H9 (cell line): ENCODE measurements at regions not wholly inside any gene's neighbourhood (a gene's known extent, or its start where the extent isn't known, plus 50 kb on each side); places are given as distances from the start of the nearest gene placed in this dataset.

Source experiments
- DNase-seq: peaks from one replicate; pipeline ENCODE4 v3.0.0-alpha.2; 2017
- H2AFZ ChIP-seq: one replicate; pipeline ENCODE4 v1.6.1; 2013; ENCODE audit warnings: mild to moderate bottlenecking, low read length, control low read depth, moderate library complexity
- H2AK5ac ChIP-seq: 2 replicates; pipeline ENCODE4 v1.6.1; 2013; ENCODE audit warnings: low read length, control low read depth, mixed read lengths; ENCODE audit not compliant: insufficient read length
- H2BK120ac ChIP-seq: one replicate; pipeline ENCODE4 v1.6.1; 2013; ENCODE audit warnings: low read depth, mild to moderate bottlenecking, low read length, control low read depth, inconsistent platforms; ENCODE audit not compliant: poor library complexity, severe bottlenecking
- H2BK12ac ChIP-seq: 2 replicates; pipeline ENCODE4 v1.6.1; 2013; ENCODE audit warnings: low read length, control low read depth, mixed read lengths, low read depth; ENCODE audit not compliant: insufficient read length
- H2BK15ac ChIP-seq: 2 replicates; pipeline ENCODE4 v1.6.1; 2013; ENCODE audit warnings: low read depth, low read length, control low read depth
- H2BK20ac ChIP-seq: one replicate; pipeline ENCODE4 v1.6.1; 2013; ENCODE audit warnings: low read depth, mild to moderate bottlenecking, low read length, control low read depth, inconsistent platforms; ENCODE audit not compliant: poor library complexity, severe bottlenecking
- H2BK5ac ChIP-seq: 2 replicates; pipeline ENCODE4 v1.6.1; 2013; ENCODE audit warnings: low read length, control low read depth, mixed read lengths; ENCODE audit not compliant: insufficient read length
- H3K14ac ChIP-seq: 2 replicates; pipeline ENCODE4 v1.6.1; 2013; ENCODE audit warnings: low read length, control low read depth; ENCODE audit not compliant: insufficient read depth
- H3K18ac ChIP-seq: 2 replicates; pipeline ENCODE4 v1.6.1; 2013; ENCODE audit warnings: low read depth, mild to moderate bottlenecking, mixed read lengths, low read length, control low read depth; ENCODE audit not compliant: insufficient read length
- H3K23ac ChIP-seq: 2 replicates; pipeline ENCODE4 v1.6.1; 2013; ENCODE audit warnings: low read length, control low read depth, mixed read lengths, low read depth; ENCODE audit not compliant: insufficient read length
- H3K23me2 ChIP-seq: 2 replicates; pipeline ENCODE4 v1.6.1; 2013; ENCODE audit warnings: low read depth, mild to moderate bottlenecking, mixed read lengths, low read length, control low read depth; ENCODE audit not compliant: insufficient read length, poor library complexity, severe bottlenecking
- H3K27ac ChIP-seq: 2 replicates; pipeline ENCODE4 v1.5.1; 2013; ENCODE audit warnings: low read length, control low read depth, mixed read lengths, low read depth; ENCODE audit not compliant: insufficient read length
- H3K27me3 ChIP-seq: 2 replicates; pipeline ENCODE4 v1.6.1; 2013; ENCODE audit warnings: low read length, control low read depth, inconsistent platforms; ENCODE audit not compliant: insufficient read depth
- H3K4ac ChIP-seq: 2 replicates; pipeline ENCODE4 v1.6.1; 2013; ENCODE audit warnings: low read depth, mild to moderate bottlenecking, control low read depth, inconsistent platforms, low read length, moderate library complexity
- H3K4me1 ChIP-seq: 2 replicates; pipeline ENCODE4 v1.6.1; 2013; ENCODE audit warnings: low read length, control low read depth, inconsistent platforms; ENCODE audit not compliant: insufficient read depth
- H3K4me2 ChIP-seq: 2 replicates; pipeline ENCODE4 v1.6.1; 2013; ENCODE audit warnings: low read length, control low read depth, mixed read lengths; ENCODE audit not compliant: insufficient read length, insufficient read depth
- H3K56ac ChIP-seq: 2 replicates; pipeline ENCODE4 v1.6.1; 2013; ENCODE audit warnings: low read depth, mild to moderate bottlenecking, mixed read lengths, low read length, control low read depth; ENCODE audit not compliant: insufficient read length
- H3K79me1 ChIP-seq: 2 replicates; pipeline ENCODE4 v1.6.1; 2013; ENCODE audit warnings: low read depth, mild to moderate bottlenecking, moderate library complexity, low read length, control low read depth, inconsistent platforms; ENCODE audit not compliant: insufficient read depth, poor library complexity, severe bottlenecking
- H3K79me2 ChIP-seq: 2 replicates; pipeline ENCODE4 v1.6.1; 2013; ENCODE audit warnings: low read length, control low read depth, inconsistent platforms; ENCODE audit not compliant: insufficient read depth
- H3K9ac ChIP-seq: 2 replicates; pipeline ENCODE4 v1.6.1; 2013; ENCODE audit warnings: low read length, control low read depth, mixed read lengths; ENCODE audit not compliant: insufficient read length; ENCODE audit errors: extremely low read depth
- H3K9me3 ChIP-seq: one replicate; pipeline ENCODE4 v1.6.1; 2013; ENCODE audit warnings: low read depth, low read length, inconsistent platforms; ENCODE audit not compliant: control insufficient read depth
- H3T11ph ChIP-seq: one replicate; pipeline ENCODE4 v1.6.1; 2013; ENCODE audit warnings: mild to moderate bottlenecking, low read length, control low read depth, inconsistent platforms
- H4K20me1 ChIP-seq: one replicate; pipeline ENCODE4 v1.6.1; 2013; ENCODE audit not compliant: control insufficient read depth, insufficient read length, insufficient read depth
- H4K5ac ChIP-seq: 2 replicates; pipeline ENCODE4 v1.6.1; 2013; ENCODE audit warnings: low read depth, mild to moderate bottlenecking, mixed read lengths, low read length, control low read depth; ENCODE audit not compliant: insufficient read length
- H4K8ac ChIP-seq: replicated peaks from 2 replicates; pipeline ENCODE4 v1.6.1; 2013; ENCODE audit warnings: low read length, control low read depth, mixed read lengths, low read depth; ENCODE audit not compliant: insufficient read length
- H4K91ac ChIP-seq: 2 replicates; pipeline ENCODE4 v1.6.1; 2013; ENCODE audit warnings: low read depth, mild to moderate bottlenecking, moderate library complexity, mixed read lengths, low read length, control low read depth; ENCODE audit not compliant: insufficient read length
- H3K27ac Mint-ChIP-seq, 3 experiments: 2 replicates in 2 of 3; 3 replicates in 1 of 3; pipeline ENCODE4 v1.8.0; 2020 to 2021; ENCODE audit warnings: mixed read lengths in 3 of 3, mild to moderate bottlenecking in 1 of 3, moderate library complexity in 1 of 3
- H3K27me3 Mint-ChIP-seq: 2 replicates; pipeline ENCODE4 v1.8.0; 2021; ENCODE audit warnings: low read depth, mild to moderate bottlenecking, moderate library complexity, mixed read lengths
- H3K36me3 Mint-ChIP-seq, 3 experiments: 2 replicates in 2 of 3; 3 replicates in 1 of 3; pipeline ENCODE4 v1.8.0; 2020 to 2021; ENCODE audit warnings: low read depth in 3 of 3, mixed read lengths in 3 of 3; ENCODE audit not compliant: insufficient read depth in 1 of 3
- H3K4me1 Mint-ChIP-seq, 2 experiments: 2 replicates each; pipeline ENCODE4 v1.8.0; 2020; ENCODE audit warnings: mixed read lengths in 2 of 2
- H3K4me3 Mint-ChIP-seq, 2 experiments: 2 replicates in 1 of 2; 3 replicates in 1 of 2; pipeline ENCODE4 v1.8.0; 2020 to 2021; ENCODE audit warnings: mild to moderate bottlenecking in 2 of 2, mixed read lengths in 2 of 2, moderate library complexity in 1 of 2
- H3K9me3 Mint-ChIP-seq, 2 experiments: 2 replicates in 1 of 2; 3 replicates in 1 of 2; pipeline ENCODE4 v1.8.0; 2020; ENCODE audit warnings: mild to moderate bottlenecking in 2 of 2, mixed read lengths in 2 of 2, moderate library complexity in 1 of 2
- whole genome bisulfite sequencing: extraction: QIAGEN DNeasy Blood & Tissue Kit; methylation state at CpG from one replicate; pipeline ENCODE4 v1.1.7; 2013; ENCODE audit warnings: missing lambda C conversion rate, low lambda C conversion rate, mixed read lengths; ENCODE audit not compliant: insufficient read length; ENCODE audit errors: extremely low coverage; 5-methylcytosine and 5-hydroxymethylcytosine counted together
- TF ChIP-seq, protein P1 (sequence below): fragments of 200-600 bp; sonication (generic); conservative IDR thresholded peaks from 3 replicates; pipeline ENCODE4 v1.8.0; 2021; ENCODE audit warnings: antibody characterized with exemption, mild to moderate bottlenecking

DNA sequence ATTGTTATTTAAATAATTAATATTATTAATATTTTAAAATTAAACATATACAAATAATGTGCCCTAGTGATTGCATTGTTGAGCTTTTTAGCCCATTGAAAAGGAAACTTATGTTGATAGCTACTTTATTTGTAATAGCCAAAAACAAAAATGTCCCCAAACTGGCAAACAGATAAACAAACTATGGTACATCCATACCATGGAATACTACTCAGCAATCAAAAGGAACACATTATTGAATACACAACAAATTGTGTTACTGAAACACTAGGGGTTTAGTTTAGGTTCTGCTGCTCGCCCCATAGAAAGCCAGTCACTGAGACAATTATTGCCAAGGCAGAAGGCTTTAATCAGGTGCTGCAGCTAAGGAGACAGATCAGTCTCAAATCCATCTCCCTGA lies 239.7 kb upstream of the KITLG start:
- Histone ChIP-seq H4K8ac (no peak overlapping the region), H3K56ac (no peak overlapping the region), H3K14ac (no peak overlapping the region), H3K79me1 (no peaks in the 10 kb centered on the region), H3K23me2 (no peaks in the 10 kb centered on the region), H3K18ac (no peak overlapping the region), H4K91ac (no peak overlapping the region), H3T11ph (no peak overlapping the region), H3K27ac (no peak overlapping the region), H2AK5ac (no peak overlapping the region), H3K4ac (no peak overlapping the region), H3K9ac (no peak overlapping the region), H2AFZ (no peak overlapping the region), H4K20me1 (no peaks in the 10 kb centered on the region), H3K79me2 (no peaks in the 10 kb centered on the region), H2BK20ac (no peak overlapping the region), H2BK5ac (no peak overlapping the region), H2BK12ac (no peak overlapping the region), H3K4me1 (no peaks in the 10 kb centered on the region), H3K27me3 (no peaks in the 10 kb centered on the region), H4K5ac (no peak overlapping the region), H3K9me3 (no peaks in the 10 kb centered on the region), H3K23ac (no peak overlapping the region), H2BK15ac (no peak overlapping the region), H3K4me2 (no peak overlapping the region), H2BK120ac (no peak overlapping the region)
- Mint-ChIP-seq H3K27me3 (no peaks in the 10 kb centered on the region), H3K9me3 (peaks cover 3 to 4% of the 10 kb centered on the region in 2 experiments), H3K27ac (no peak overlapping the region), H3K36me3 (0 out of 7 replicates have a peak, but pooled peaks cover 0 to 5% (median 0%) of the 10 kb centered on the region in 3 experiments), H3K4me3 (no peak overlapping the region), H3K4me1 (0 out of 4 replicates have a peak, but pooled peaks cover 0 to 3% of the 10 kb centered on the region in 2 experiments)
- WGBS: no CpG with 5 or more reads among the region's 1 CpG
- no peak for DNase-seq
- TF ChIP-seq, protein P1, sequence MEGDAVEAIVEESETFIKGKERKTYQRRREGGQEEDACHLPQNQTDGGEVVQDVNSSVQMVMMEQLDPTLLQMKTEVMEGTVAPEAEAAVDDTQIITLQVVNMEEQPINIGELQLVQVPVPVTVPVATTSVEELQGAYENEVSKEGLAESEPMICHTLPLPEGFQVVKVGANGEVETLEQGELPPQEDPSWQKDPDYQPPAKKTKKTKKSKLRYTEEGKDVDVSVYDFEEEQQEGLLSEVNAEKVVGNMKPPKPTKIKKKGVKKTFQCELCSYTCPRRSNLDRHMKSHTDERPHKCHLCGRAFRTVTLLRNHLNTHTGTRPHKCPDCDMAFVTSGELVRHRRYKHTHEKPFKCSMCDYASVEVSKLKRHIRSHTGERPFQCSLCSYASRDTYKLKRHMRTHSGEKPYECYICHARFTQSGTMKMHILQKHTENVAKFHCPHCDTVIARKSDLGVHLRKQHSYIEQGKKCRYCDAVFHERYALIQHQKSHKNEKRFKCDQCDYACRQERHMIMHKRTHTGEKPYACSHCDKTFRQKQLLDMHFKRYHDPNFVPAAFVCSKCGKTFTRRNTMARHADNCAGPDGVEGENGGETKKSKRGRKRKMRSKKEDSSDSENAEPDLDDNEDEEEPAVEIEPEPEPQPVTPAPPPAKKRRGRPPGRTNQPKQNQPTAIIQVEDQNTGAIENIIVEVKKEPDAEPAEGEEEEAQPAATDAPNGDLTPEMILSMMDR: no peak
